HFFc6 (cell line): ENCODE measurements at regions not wholly inside any gene's neighbourhood (a gene's known extent, or its start where the extent isn't known, plus 50 kb on each side); places are given as distances from the start of the nearest gene placed in this dataset.

Experiments
- DNase-seq: peaks from one replicate; pipeline ENCODE4 v3.0.0-alpha.2; 2018
- H3K27ac Mint-ChIP-seq: 2 replicates; pipeline ENCODE4 v1.8.0; 2020; ENCODE audit warnings: mild to moderate bottlenecking, mixed read lengths
- H3K27me3 Mint-ChIP-seq: 2 replicates; pipeline ENCODE4 v1.8.0; 2021; ENCODE audit warnings: mild to moderate bottlenecking, moderate library complexity, mixed read lengths; ENCODE audit not compliant: insufficient read depth
- H3K36me3 Mint-ChIP-seq: 2 replicates; pipeline ENCODE4 v1.8.0; 2021; ENCODE audit warnings: low read depth, mixed read lengths
- H3K4me1 Mint-ChIP-seq: 2 replicates; pipeline ENCODE4 v1.8.0; 2020; ENCODE audit warnings: low read depth, mixed read lengths
- H3K4me3 Mint-ChIP-seq: 2 replicates; pipeline ENCODE4 v1.8.0; 2020; ENCODE audit warnings: mild to moderate bottlenecking, moderate library complexity, mixed read lengths
- H3K9me3 Mint-ChIP-seq: 2 replicates; pipeline ENCODE4 v1.8.0; 2020; ENCODE audit warnings: mild to moderate bottlenecking, mixed read lengths
- CTCF ChIP-seq: fragments of 200-600 bp; sonication (generic); IDR thresholded peaks from 2 replicates; pipeline ENCODE4 v1.5.0; 2021; ENCODE audit warnings: antibody characterized with exemption, mild to moderate bottlenecking

GRCh38 chr5:136811086-136811485 lies 445.7 kb upstream of the TRPC7 start:
- no peak for TF ChIP-seq CTCF
- H3K36me3 Mint-ChIP-seq: 0 out of 2 replicates have a peak, but pooled peaks cover 4% of the 10 kb centered on the region
- peak overlapping the region; percentile 43; the same call in 1 of the 2 replicates for H3K4me3 Mint-ChIP-seq
- no peaks in the 10 kb centered on the region; the same call in 1 of the 2 replicates for H3K27me3 Mint-ChIP-seq
- peak overlapping the region; percentile 48 for H3K27ac Mint-ChIP-seq
- no peaks in the 10 kb centered on the region for H3K9me3 Mint-ChIP-seq
- DNase-seq: no peak
- peaks cover 83% of the 10 kb centered on the region for H3K4me1 Mint-ChIP-seq

DNA sequence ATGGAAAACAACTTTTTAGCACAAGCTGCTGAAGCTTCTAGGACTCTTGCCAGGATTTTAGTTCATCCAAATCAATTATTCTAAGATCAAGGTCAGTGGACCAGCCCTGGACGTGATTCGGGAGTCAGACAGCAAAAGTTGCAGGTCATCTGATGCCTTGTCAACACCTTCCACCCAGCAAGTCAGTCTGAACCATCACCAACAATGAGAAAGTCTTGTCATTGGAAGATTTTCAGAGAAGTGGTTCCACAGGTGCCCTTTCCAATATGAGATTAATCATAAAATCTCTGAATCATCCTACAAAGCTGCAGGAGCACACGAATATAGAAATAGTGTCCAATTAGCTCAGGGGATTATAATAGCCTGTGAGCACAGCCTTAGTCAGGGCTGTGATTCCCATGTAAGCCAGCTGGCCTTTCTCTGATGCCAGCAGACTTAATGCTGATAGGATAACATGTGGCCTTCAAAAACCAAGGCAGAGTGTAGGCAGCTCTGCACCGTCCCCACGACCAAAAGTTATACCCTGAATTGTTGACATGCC lies 445.0 kb upstream of the TRPC7 start:
- DNase-seq: peak; percentile 86
- Mint-ChIP-seq H3K9me3 (no peaks in the 10 kb centered on the region), H3K4me1 (peaks cover 76% of the 10 kb centered on the region), H3K27me3 (no peaks in the 10 kb centered on the region), H3K36me3 (0 out of 2 replicates have a peak, but pooled peaks cover 3% of the 10 kb centered on the region), H3K4me3 (peak overlapping the region; percentile 43), H3K27ac (peak overlapping the region; percentile 48)
- no peak for TF ChIP-seq CTCF

DNA sequence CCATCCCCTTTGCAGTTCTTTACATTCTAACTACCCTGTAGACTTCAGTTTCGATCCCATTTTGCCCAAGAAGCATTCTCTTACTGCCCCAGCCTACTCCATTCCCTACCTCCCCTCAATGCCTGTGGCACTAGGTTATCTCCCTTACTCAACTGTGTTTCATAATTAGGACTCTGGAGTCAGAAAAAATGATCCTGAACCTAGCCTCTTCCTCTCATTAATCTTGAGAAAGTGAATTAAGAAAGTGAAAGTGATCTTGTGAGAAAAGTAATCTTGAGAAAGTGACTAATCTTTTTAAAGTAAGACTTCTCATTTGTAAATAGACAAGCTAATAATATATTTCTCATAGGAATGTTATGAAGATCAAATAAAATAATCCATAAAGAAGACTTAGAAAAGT lies 444.0 kb upstream of the TRPC7 start:
- H3K9me3 Mint-ChIP-seq: no peaks in the 10 kb centered on the region
- H3K36me3 Mint-ChIP-seq: no peaks in the 10 kb centered on the region

GRCh38 chr5:136808756-136809155 lies 443.4 kb upstream of the TRPC7 start:
- H3K27ac Mint-ChIP-seq: no peak overlapping the region
- no peaks in the 10 kb centered on the region for H3K36me3 Mint-ChIP-seq
- H3K4me3 Mint-ChIP-seq: no peak overlapping the region
- peaks cover 60% of the 10 kb centered on the region for H3K4me1 Mint-ChIP-seq
- H3K9me3 Mint-ChIP-seq: no peaks in the 10 kb centered on the region
- no peaks in the 10 kb centered on the region; the same call in 1 of the 2 replicates for H3K27me3 Mint-ChIP-seq
- no peak for TF ChIP-seq CTCF
- DNase-seq: no peak

More for the DNA sequence above, 444.0 kb upstream of the TRPC7 start:
- no peak for TF ChIP-seq CTCF
- no peak for DNase-seq
- Mint-ChIP-seq H3K27ac (no peak overlapping the region), H3K4me1 (peaks cover 66% of the 10 kb centered on the region), H3K4me3 (no peak overlapping the region; the same call in 1 of the 2 replicates), H3K27me3 (no peaks in the 10 kb centered on the region; the same call in 1 of the 2 replicates)

DNA sequence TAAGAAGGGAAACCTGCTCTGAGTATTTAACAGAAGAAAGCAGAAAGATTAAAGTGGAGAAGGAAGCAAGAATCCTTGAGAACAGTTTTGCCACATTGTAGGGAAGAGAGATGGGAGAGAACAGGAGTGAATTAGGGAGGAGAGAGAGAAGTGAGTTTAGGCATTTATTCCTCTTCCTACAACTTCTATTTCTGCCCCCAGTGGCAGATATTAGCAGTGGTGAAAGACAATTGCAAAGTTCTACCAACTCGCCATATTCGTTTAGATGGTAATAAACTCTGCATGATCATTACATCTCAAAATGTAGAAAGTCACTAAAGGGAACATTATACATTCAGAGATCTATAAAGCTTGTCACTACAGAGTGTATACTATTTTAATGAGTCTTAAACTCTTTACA lies 440.1 kb upstream of the TRPC7 start:
- DNase-seq: no peak
- no peaks in the 10 kb centered on the region; the same call in 1 of the 2 replicates for H3K27me3 Mint-ChIP-seq
- TF ChIP-seq CTCF: peak; percentile 66
- no peak overlapping the region for H3K4me3 Mint-ChIP-seq
- H3K4me1 Mint-ChIP-seq: peaks cover 32% of the 10 kb centered on the region
- H3K27ac Mint-ChIP-seq: no peak overlapping the region
- no peaks in the 10 kb centered on the region for H3K9me3 Mint-ChIP-seq
- no peaks in the 10 kb centered on the region for H3K36me3 Mint-ChIP-seq
